CD4-positive, alpha-beta T cell treated with Interleukin-21 for 1 hour (primary cell): ENCODE measurements at regions not wholly inside any gene's neighbourhood (a gene's known extent, or its start where the extent isn't known, plus 50 kb on each side); places are given as distances from the start of the nearest gene placed in this dataset.
"Not testable (repeated sequence)": the region's sequence is repeated elsewhere in the genome, so short reads cannot be mapped to it uniquely, and the experiment has no call there.

Experiments used
- DNase-seq: peaks from one replicate; pipeline ENCODE4 v3.0.0-alpha.2; 2020

GRCh38 chr5:143913008-143913752 lies 101.2 kb downstream of the HMHB1 start:
- DNase-seq, result no peak

- no peak for DNase-seq
Observed at GRCh38 chr5:143914756-143915155, 102.8 kb downstream of the HMHB1 start.

- no peak for DNase-seq
Observed at GRCh38 chr5:143916451-143916850, 104.5 kb downstream of the HMHB1 start.

GRCh38 chr5:143918961-143919360 lies 107.0 kb downstream of the HMHB1 start:
- DNase-seq, result no peak

GRCh38 chr5:143920772-143921171 lies 108.8 kb downstream of the HMHB1 start:
- DNase-seq, result no peak

GRCh38 chr5:143921525-143922311 lies 109.8 kb downstream of the HMHB1 start:
- no peak for DNase-seq

- DNase-seq, result no peak
Observed at GRCh38 chr5:143922718-143923117, 110.8 kb downstream of the HMHB1 start.

GRCh38 chr5:143923634-143924266 lies 111.8 kb downstream of the HMHB1 start:
- no peak for DNase-seq

GRCh38 chr5:143924311-143924978 lies 112.5 kb downstream of the HMHB1 start:
- no peak for DNase-seq

- DNase-seq, result not testable (repeated sequence)
Observed at GRCh38 chr5:143924979-143925325, 113.0 kb downstream of the HMHB1 start.

- no peak for DNase-seq
Observed at GRCh38 chr5:143929486-143929885, 117.5 kb downstream of the HMHB1 start.

GRCh38 chr5:143930561-143930960 lies 118.6 kb downstream of the HMHB1 start:
- DNase-seq, result no peak

- no peak for DNase-seq
Observed at GRCh38 chr5:143931476-143931875, 119.5 kb downstream of the HMHB1 start.

- no peak for DNase-seq
Observed at GRCh38 chr5:143931986-143932385, 120.0 kb downstream of the HMHB1 start.

- no peak for DNase-seq
Observed at GRCh38 chr5:143932584-143932983, 120.6 kb downstream of the HMHB1 start.

GRCh38 chr5:143933451-143933850 lies 121.5 kb downstream of the HMHB1 start:
- DNase-seq, result no peak

- DNase-seq, result no peak
Observed at GRCh38 chr5:143934821-143935220, 122.9 kb downstream of the HMHB1 start.

GRCh38 chr5:143938230-143938629 lies 126.3 kb downstream of the HMHB1 start:
- no peak for DNase-seq

GRCh38 chr5:143946837-143947236 lies 134.9 kb downstream of the HMHB1 start:
- DNase-seq, result no peak

- no peak for DNase-seq
Observed at GRCh38 chr5:143947313-143947712, 135.4 kb downstream of the HMHB1 start.

- DNase-seq, result no peak
Observed at GRCh38 chr5:143952809-143953208, 140.8 kb downstream of the HMHB1 start.

- no peak for DNase-seq
Observed at GRCh38 chr5:143953851-143954250, 141.9 kb downstream of the HMHB1 start.

- no peak for DNase-seq
Observed at GRCh38 chr5:143955141-143955540, 143.2 kb downstream of the HMHB1 start.
